Right ventricle myocardium inferior (tissue), 1 donor: ENCODE measurements at regions not wholly inside any gene's neighbourhood (a gene's known extent, or its start where the extent isn't known, plus 50 kb on each side); places are given as distances from the start of the nearest gene placed in this dataset.
"Not testable (repeated sequence)": the region's sequence is repeated elsewhere in the genome, so short reads cannot be mapped to it uniquely, and the experiment has no call there.

Source experiments
- ATAC-seq: fragments of 200-7000 bp; cut with Tn5 transposase; one replicate; pipeline ENCODE4 v1.9.1; 2020; ENCODE audit warnings: mild to moderate bottlenecking, moderate library complexity
- DNase-seq: peaks from one replicate; pipeline ENCODE4 v3.0.0; 2021; ENCODE audit errors: missing footprints
- intact Hi-C: fragments of 100-400 bp; cut with DNase I; formaldehyde crosslinking; loops from one replicate; pipeline ENCODE4 v1.11.0; 2022
- donor health status: DM: no; HTN: yes; CAD: no; lungs with severe emphysema.

DNA sequence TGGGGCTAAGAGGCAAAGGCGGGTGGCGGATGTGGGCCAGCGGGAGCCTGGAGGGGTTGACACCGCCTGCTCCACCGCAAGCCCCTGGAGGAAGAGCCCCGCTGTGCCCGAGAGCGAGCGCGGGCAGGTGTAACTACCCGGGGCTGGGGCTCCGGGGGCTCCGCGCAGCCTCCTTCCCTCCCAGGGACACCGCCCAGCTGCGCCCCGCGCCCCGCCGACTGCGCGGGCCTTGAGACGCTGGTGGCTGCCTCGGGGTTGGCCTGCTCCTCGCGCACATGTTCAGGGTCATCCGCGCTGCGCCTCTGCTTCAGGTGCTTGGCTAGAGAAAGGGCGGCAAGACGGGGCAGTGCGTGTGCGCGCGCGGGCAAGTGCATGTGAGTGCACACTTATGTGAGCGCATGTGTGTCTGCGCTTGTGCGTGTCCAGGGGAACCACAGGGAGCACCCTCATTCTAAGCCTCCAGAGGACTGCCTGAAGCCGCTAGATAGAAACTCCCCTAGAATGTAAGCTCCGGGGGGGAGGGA is 197.5 kb upstream of the TMEM45B start:
- intact Hi-C loops: no loop called here
- no peak for ATAC-seq
- no peak for DNase-seq

DNA sequence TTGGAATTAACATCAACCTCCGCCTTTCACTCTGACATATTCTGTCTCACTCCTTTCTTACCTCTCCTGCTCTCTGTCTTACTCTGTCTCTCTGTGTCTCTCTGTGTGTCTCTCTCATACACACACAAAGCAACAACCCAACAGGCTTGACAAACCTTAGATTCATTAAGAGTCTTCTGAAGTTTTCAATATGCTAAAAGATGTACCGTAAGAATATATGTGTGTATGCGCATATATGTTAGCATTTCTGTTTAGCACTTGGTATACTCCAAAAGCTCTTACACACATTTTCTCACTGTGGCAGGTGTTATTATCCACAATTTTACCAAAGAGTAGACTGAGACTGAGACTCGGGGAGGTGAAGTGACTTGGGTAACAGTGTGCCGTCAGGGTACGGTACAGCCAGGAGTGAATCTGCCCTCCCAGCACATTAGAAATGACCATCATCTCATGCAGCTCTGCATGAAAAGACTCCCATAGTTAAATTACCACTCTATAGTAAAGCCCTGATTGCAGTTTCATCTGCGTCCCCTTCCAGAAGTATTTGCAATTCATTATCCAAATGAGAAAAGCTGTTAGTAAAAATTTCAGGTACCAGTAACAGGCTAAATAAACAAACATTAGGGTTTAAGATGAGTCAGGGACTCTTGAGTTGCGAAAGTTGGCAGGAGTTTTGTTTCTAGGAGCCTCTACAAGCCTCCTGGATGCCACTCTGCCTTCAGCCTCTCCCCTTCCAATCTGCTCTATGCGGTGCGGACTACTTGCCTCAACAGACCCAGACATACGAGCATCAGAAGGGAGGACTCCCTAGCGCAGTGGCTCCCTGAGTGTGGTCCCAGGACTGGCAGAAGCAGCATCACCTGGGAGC is 195.2 kb upstream of the TMEM45B start:
- intact Hi-C loops: no loop called here
- ATAC-seq (no peak), DNase-seq (no peak)

DNA sequence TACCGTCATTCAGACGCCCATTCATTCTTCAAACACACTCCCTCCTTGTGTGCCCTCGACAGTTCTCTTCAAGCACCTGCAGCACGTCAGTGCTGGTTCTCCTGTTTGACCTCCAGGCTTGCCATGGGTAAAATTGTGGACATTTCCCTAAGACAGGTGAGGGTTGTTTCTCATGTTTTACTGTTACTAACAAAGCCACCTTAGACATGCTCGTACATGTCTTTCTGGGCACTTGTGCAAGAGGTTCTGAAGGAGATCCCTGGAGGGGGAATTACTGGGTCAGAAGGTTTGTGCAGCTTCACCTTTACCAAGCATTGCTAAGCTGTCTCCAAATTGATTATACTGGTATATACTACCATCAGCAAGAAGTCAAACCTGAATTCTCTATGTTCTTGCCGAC is 189.7 kb upstream of the TMEM45B start:
- no peak for DNase-seq
- intact Hi-C loops: no loop called here
- ATAC-seq: no peak

DNA sequence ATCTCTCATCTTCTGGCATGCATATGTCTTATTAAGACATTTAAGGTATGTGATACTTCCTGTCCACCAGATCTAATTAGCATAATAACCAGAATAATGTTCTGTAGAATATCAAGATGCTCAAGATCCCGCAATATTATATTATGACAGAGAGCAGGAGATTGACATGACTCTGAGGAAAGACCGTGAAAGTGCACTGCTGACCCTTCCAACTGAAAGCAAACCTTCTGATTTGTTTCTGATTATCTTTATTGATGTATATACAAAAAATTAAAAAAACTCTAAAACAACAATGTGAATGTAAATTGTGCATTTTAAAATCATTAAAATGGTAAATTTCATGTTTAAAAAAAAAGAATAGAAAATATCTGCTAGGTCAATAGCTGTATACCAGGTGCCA is 184.4 kb upstream of the TMEM45B start:
- no peak for DNase-seq
- intact Hi-C loops: no loop called here
- no peak for ATAC-seq

DNA sequence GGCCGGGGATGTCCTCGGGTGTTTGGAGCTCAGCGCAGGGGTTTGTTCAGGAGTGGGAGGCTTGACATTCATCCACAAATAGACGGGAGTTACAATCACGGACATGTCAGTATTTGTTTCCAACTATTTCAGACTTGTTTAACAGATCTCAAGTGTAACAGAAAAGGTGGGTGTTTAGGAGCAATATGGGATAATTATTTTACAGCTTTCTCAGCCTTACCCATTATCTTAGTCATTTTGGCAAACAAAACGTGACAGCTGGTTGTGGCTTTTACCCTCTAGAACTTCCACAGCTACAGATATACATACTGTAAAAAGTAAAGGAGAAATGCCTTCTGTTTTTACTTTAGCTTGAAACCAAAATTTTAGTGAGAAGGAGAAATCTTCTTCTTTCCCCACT is 178.7 kb upstream of the TMEM45B start:
- ATAC-seq (no peak), DNase-seq (no peak)
- intact Hi-C loops: no loop called here

DNA sequence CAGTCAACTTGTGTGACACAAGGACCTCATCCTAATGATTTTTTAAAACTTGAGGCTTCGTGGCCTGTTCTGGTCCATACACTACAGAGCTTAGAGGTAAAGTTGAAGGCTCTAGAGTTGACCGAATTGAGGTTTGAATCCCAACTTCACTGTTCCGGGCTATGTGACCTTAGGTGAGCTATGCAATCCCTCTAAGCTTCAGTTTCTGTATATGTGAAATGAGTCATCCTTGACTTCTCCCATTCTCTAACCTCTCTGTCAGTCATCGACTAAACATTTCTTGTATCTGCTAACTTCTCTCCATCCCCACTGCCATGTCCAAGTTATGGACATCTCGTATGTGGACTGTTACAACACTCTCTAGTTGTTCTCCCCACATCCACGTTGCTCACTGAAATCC is 178.2 kb upstream of the TMEM45B start:
- DNase-seq: no peak
- intact Hi-C loops: no loop called here
- ATAC-seq: no peak

DNA sequence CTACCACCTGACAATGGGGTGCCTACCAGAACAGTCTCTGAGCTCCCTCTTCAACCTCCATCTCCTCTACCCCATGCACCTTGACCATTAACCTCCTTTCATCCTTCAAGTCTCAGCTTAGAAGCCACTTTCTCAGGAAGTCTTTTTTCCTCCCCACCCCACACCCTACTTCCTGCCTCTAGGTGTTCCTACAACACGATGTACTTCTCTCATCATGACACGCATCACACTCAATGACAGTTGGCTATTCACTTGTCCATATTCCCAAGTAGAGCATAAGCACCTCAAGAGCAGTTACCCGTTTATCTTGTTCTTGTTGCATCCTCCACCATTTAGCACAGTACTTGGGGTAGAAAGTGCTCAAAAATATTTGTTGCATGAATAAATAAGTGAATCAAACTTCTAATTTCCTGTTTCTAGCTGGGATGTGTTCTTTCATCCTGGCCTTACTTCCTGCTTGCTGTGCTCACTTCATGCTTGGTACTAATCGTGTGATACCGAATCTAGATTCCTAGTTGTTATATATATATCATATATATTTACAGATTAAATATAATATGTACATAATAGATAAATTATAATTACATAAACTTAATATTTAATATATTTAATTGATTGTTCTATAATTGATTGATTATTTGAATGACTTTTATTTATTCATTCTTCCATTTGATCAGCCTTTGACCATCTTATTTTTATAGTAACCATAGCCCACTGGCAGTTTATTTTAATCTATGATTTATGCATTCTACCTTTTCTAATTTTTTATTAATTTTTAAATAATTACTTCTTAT is 177.5 kb upstream of the TMEM45B start:
- intact Hi-C loops: no loop called here
- ATAC-seq: no peak
- no peak for DNase-seq

DNA sequence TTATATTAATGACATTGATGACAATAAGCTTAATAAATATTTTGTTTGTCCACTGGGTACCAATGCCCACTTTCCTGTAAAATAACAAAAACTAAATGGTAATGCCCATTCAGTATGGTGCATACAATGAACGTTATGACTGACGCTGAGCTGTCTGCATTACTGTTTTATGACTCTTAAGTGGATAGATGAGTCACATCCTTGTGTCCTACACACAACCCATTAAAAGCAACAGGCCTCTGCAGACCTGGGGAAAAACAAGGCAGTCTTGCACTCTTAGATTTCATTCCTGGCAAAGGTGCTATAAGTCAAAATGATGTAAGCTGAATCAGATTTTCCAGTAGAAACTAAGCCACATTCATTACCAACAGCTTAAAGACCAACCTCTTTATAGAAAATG is 176.3 kb upstream of the TMEM45B start:
- DNase-seq: no peak
- intact Hi-C loops: no loop called here
- ATAC-seq: no peak

DNA sequence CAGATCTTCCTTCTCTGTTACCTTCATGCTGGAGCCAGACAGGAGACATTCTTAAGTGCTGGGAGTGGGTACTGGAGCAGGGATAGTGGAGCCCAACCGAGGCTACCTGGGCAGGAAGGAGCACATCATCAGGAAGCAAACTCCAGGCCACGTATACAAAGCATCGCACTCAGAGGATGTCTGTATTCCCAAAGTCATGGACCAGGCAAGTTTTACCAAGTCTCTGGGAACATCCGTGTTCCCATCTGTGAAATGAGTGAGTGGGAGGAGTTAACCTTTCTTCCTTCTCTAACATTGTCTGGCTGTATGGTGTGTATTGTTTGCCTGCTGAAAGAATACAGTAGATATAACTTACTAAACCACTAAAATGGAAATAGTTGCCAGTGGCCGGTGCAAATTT is 175.0 kb upstream of the TMEM45B start:
- intact Hi-C loops: no loop called here
- no peak for DNase-seq
- no peak for ATAC-seq

DNA sequence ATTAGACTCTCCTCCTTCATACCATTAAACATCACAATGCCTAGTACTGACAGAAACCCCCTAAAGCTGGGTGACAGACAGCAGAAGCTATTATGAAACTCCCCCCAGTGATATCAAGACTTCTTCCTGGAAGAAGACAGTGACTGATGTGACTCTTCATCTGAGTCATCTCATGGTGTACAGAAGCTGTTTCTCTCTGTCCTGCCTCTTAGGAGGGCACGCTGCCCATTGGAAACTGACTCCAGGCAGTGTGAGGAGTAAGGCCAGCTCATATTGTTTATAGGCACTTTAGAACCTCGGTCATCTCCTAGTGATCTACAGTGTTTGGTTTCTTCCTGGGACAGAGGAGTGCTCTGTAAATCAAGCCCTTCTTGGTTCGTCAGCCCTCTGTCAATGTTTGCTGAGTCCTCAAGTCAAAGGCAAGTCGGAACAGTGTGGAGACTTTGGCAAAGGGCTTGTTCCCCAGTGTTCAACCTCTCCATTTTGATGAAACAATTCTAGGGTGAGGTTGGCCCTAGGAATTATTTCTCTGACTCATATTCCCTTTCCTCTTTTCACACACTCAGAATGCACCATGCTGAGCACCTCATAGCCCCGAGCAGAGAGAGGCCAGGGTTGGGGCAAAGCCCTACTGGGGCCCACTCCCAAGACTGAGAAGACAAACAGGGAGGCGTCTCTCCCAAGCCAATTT is 172.5 kb upstream of the TMEM45B start:
- DNase-seq (no peak), ATAC-seq (no peak)
- intact Hi-C loops: no loop called here

DNA sequence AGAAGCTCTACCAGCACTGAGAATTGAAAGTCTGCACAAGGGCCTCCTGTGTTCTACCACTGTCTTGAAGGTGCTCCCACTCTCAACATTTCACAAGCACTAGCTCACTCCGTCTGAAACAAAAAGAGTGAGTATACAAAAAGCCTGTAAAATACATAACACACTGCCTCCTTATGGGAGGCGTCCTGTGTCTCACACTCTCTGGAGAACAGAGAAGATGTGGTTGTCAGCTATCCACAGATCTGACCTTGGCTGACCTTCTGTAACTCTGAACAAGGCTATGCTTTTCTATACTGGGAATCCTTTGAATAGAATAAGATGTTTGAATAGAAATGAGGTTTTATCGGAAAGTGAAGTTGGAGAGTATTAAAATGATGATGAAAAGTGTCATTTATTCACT is 171.3 kb upstream of the TMEM45B start:
- DNase-seq: no peak
- no peak for ATAC-seq
- intact Hi-C loops: no loop called here

DNA sequence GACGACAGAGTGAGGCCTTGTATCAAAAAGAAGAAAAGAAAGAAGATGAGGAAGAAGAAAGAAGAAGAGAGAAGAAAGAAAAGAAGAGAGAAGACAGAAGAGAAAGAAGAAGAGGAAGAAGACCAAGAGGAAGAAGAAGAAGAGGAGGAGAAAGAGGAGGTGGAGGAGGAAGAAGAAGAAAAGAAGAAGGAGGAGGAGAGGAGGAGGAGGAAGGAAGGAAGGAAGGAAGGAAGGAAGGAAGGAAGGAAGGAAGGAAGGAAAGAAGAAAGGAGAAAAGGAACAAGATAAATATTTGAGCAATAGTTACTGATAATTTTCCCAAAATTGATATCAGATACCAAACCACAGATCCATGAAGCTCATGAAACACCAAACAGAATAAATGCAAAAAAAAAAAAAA is 169.7 kb upstream of the TMEM45B start:
- DNase-seq (no peak), ATAC-seq (no peak)
- intact Hi-C loops: no loop called here

DNA sequence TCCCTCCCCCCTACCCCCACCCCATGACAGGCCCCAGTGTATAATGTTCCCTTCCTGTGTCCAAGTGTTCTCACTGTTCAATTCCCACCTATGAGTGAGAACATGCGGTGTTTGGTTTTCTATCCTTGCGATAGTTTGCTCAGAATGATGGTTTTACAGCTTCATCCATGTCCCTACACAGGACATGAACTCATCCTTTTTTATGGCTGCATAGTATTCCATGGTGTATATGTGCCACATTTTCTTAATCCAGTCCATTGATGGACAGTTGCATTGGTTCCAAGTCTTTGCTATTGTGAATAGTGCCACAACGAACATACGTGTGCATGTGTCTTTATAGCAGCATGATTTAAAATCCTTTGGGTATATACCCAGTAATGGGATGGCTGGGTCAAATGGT is 165.6 kb upstream of the TMEM45B start:
- DNase-seq, ATAC-seq, intact Hi-C loops: not testable (repeated sequence)

DNA sequence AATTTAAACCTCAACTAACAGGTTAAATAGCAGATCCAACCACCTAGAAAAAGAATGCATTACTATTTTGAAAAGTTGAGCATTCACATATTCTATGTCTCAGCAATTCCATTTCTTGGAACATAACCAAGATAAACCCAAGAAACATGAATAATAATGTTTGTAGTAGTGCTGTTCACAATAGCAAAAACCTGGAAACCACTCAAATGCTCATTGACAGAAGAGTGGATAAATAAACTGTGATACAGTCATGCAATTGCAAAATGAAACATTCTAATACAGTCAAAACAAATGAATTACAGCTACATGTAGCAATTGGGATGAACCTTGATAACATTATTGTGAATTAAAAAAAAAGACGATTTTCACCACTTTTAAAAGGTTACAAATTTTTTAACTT is 162.8 kb upstream of the TMEM45B start:
- DNase-seq (no peak), ATAC-seq (no peak)
- intact Hi-C loops: no loop called here

DNA sequence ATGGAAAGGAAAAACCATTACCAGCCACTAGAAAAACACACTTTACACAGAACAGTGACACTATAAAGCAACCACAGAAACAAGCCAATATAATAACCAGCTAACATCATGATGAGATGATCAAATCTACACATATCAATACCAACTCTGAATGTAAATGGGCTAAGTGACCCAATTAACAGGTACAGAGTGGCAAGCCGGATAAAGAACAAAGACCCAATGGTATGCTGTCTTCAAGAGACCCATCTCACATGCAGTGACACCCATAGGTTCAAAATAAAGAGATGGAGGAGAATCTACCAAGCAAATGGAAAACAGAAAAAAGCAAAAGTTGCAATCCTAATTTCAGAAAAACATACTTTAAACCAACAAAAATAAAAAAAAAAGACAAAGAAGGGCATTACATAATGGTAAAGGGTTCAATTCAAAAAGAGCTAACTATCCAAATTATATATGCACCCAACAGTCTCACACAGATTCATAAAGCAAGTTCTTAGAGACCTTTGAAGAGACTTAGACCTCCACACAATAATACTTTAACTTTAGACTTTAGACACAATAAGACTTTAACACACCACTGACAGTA is 160.3 kb upstream of the TMEM45B start:
- intact Hi-C loops: no loop called here
- ATAC-seq (no peak), DNase-seq (no peak)

DNA sequence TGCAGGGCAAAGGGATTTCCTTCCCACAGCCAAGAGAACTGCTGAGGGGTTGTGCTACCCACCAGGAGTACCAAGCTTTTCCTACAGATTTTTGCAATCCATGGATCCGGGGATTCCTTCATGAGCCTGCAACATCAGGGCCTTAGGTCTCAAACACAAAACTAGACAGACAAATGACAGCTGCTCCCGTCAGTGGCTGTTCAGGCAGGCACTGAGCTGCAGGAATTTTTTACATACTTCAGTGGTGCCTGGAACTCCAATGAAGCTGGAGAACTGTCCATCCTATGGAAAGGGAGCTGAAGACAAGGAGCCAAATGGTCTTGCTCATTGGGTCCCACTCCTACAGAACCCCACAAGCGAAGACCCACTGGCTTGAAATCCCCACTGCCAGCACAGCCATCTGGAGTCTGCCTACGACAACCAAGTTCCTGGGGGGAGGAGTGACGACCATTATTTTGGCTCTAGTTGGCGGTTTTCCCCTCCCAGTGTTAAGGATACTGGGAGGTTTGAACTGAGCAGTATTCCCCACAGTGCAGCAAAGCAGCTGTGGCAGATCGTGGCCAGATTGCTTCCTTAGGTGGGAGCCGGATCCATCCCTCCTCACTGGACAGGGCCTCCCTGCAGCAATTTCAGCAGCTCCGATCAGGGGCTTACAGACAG is 157.7 kb upstream of the TMEM45B start:
- intact Hi-C loops: no loop called here
- ATAC-seq: no peak
- DNase-seq: no peak

DNA sequence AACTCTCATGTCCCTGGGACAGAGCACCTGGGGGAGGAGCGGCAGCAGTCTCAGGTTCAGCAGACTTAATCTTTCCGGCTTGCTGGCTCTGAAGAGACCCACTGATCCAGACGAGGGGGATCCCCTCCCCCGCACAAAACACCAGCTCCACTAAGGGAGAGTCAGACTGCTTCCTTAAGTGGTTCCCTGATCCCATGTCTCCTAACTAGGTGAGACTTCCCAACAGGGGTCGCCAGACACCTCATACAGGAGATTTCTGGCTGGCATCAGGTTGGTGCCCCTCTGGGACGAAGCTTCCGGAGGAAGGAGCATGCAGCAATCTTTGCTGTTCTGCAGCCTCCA is 157.2 kb upstream of the TMEM45B start:
- DNase-seq: no peak
- intact Hi-C loops: no loop called here
- ATAC-seq: no peak

DNA sequence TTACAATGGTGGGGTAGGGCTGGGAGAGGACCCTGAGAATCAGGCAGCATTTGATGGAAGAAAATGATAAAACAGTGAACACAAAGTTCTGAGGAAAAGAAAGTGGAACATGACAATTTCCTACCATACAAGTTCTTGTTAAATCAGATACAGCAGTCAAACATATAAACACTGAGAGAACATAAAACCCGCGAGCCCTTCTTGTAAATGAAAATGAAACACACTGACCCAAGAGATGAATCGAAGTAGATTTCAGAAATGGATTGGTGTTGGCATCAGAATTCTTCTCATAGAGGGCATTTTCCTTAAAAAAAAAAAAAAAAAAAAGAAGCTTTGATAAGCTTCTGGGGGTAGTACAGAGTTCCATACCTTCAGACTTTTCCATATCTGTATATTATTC is 134.7 kb upstream of the TMEM45B start:
- ATAC-seq (no peak), DNase-seq (no peak)

More for the DNA sequence above, 134.7 kb upstream of the TMEM45B start:
- intact Hi-C loops: no loop called here
